ENCODE measurements at regions not wholly inside any gene's neighbourhood (a gene's known extent, or its start where the extent isn't known, plus 50 kb on each side); places are given as distances from the start of the nearest gene placed in this dataset.

- no peak for TF ChIP-seq NONO (IDR thresholded peaks at IDR 0.05)
- no peak for TF ChIP-seq NONO (CRISPR knock-in tag; conservative IDR thresholded peaks at IDR 0.05)
Observed at GRCh38 chr7:12152196-12152918, 58.7 kb upstream of the TMEM106B start (continued).

GRCh38 chr7:12154119-12154518 lies 57.0 kb upstream of the TMEM106B start:
- Histone ChIP-seq H3K4me1 (ENCODE audit: insufficient read depth, low read length) (no peaks in the 10 kb centered on the region), H3K36me3 (replicated peaks in 1 of 2; ENCODE audit: control insufficient read depth in 1 of 2, insufficient read depth in 2 of 2, low read length in 2 of 2) (no peaks in the 10 kb centered on the region), H2AFZ (ENCODE audit: low read length) (no peak overlapping the region), H3K27ac (ENCODE audit: extremely low read length, insufficient read depth, low read length) (no peak overlapping the region), H3K9ac (ENCODE audit: insufficient read depth, low read depth, low read length) (no peak overlapping the region), H3K79me2 (ENCODE audit: insufficient read depth, low read length) (no peaks in the 10 kb centered on the region), H3K9me3 (ENCODE audit: low read length) (no peaks in the 10 kb centered on the region), H4K20me1 (ENCODE audit: insufficient read depth, low read length) (no peaks in the 10 kb centered on the region), H3K27me3 (ENCODE audit: control insufficient read depth in 1 of 2, insufficient read depth in 2 of 2, low read length in 2 of 2) (no peaks in the 10 kb centered on the region), H3K4me2 (ENCODE audit: low read depth, low read length) (no peak overlapping the region), H3K4me3 (replicated peaks in 1 of 3; ENCODE audit: insufficient read depth in 1 of 3, low read depth in 2 of 3, low read length in 3 of 3) (no peak overlapping the region)
- in situ Hi-C loops (cut with HindIII; ENCODE audit: extremely low pct_ligation_motif_present, low pct_unique_long_range_greater_than_20kb) = no loop called here
- no peak for DNase-seq (ENCODE audit: low spot score)
- intact Hi-C loops (cut with micrococcal nuclease; ENCODE audit: unreplicated experiment) = loop anchor here (5.0 kb wide), 1 partner anchor 788 kb away; no protein-coding TSS in a partner anchor
- POLR2A ChIA-PET = no interaction called here
- no TSS peak for BruUV-seq (replicated peaks)
- no peak for TF ChIP-seq STAT5B (CRISPR knock-in tag; IDR thresholded peaks at IDR 0.05)
- peak; percentile 58; the same call in 1 of the 2 replicates for TF ChIP-seq PBX2 (CRISPR knock-in tag; IDR thresholded peaks at IDR 0.05)
- no peak for TF ChIP-seq CBFB (CRISPR knock-in tag; IDR thresholded peaks at IDR 0.05)
- TF ChIP-seq HOXA5 (CRISPR knock-in tag; IDR thresholded peaks at IDR 0.05) = peak; percentile 73; the same call in 1 of the 2 replicates
- no peak for TF ChIP-seq ZNF576 (CRISPR knock-in tag; IDR thresholded peaks at IDR 0.05)
- no peak for TF ChIP-seq CENPX (CRISPR knock-in tag; IDR thresholded peaks at IDR 0.05)
- TF ChIP-seq ZNF24 (IDR thresholded peaks at IDR 0.05) = no peak
- TF ChIP-seq BHLHE40 (IDR thresholded peaks at IDR 0.05; ENCODE audit: low read length) = no peak
- TF ChIP-seq ZNF7 (CRISPR knock-in tag; IDR thresholded peaks at IDR 0.05) = no peak
- no peak for TF ChIP-seq TCF7 (IDR thresholded peaks at IDR 0.05; ENCODE audit: low read depth)
- TF ChIP-seq ZNF432 (CRISPR knock-in tag; IDR thresholded peaks at IDR 0.05; ENCODE audit: borderline replicate concordance) = no peak
- ATAC-seq = no peak
- WGBS (ENCODE audit: low lambda C conversion rate) = 43% methylated on average over 1 of the region's 1 CpG
- CTCF ChIA-PET (ENCODE audit: low intra/inter-chr PET ratio, low total read pairs) = no interaction called here
- FAIRE-seq = no peak

Measured in HepG2 (cell line).